Progenitor cell of endocrine pancreas (in vitro differentiated cells): ENCODE measurements at regions not wholly inside any gene's neighbourhood (a gene's known extent, or its start where the extent isn't known, plus 50 kb on each side); places are given as distances from the start of the nearest gene placed in this dataset.
"Not testable (repeated sequence)": the region's sequence is repeated elsewhere in the genome, so short reads cannot be mapped to it uniquely, and the experiment has no call there.

Experiments used
- DNase-seq: peaks from one replicate; pipeline ENCODE4 v3.0.0; 2021; ENCODE audit warnings: low spot score; ENCODE audit not compliant: unreplicated experiment
- H3K27ac Mint-ChIP-seq: 2 replicates; pipeline ENCODE4 v1.8.0; 2021; ENCODE audit warnings: mild to moderate bottlenecking, moderate library complexity, mixed read lengths
- H3K27me3 Mint-ChIP-seq: 2 replicates; pipeline ENCODE4 v1.8.0; 2021; ENCODE audit warnings: mixed read lengths
- H3K36me3 Mint-ChIP-seq: 2 replicates; pipeline ENCODE4 v1.8.0; 2022; ENCODE audit warnings: mixed read lengths; ENCODE audit not compliant: insufficient read depth
- H3K4me1 Mint-ChIP-seq: 2 replicates; pipeline ENCODE4 v1.8.0; 2021; ENCODE audit warnings: low read depth, mixed read lengths
- H3K4me3 Mint-ChIP-seq: 2 replicates; pipeline ENCODE4 v1.8.0; 2021; ENCODE audit warnings: low read depth, mild to moderate bottlenecking, moderate library complexity, mixed read lengths
- H3K9me3 Mint-ChIP-seq: 2 replicates; pipeline ENCODE4 v1.8.0; 2021; ENCODE audit warnings: low read depth, mixed read lengths
- TF ChIP-seq, protein P1 (sequence below): fragments of 200-600 bp; sonication (generic); IDR thresholded peaks from one replicate; pipeline ENCODE4 v1.5.0; 2021; ENCODE audit warnings: antibody characterized with exemption, mild to moderate bottlenecking; ENCODE audit not compliant: unreplicated experiment

DNA sequence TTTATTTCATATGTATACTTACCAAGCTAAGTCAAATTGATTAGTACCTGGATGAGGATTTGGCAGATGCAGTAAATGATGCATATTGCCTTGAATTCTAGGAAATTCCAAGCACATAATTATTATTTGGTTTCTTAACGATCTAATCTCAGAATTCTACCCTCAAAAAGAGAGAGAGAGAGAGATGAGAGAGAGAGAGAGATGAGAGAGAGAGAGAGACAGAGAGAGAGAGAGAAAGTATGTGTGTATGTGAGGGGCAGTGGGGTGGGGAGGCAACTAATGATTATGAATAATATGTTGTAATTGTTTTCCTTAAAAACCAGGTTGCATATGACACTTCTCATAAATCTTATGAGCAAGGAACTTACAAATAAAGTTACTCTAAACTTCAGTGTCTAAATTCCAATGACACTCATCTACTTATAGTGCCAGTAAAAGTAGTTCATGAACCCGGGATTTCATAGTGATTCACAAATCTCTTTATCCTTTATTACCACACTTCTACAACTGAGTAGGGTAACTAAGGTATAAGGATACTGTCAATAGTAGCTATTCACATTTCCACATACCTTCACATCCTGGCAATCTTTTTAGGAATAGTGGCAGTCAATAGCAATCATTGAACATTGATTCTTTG lies 60.5 kb upstream of the EDIL3 start:
- peaks cover 1% of the 10 kb centered on the region for H3K4me1 Mint-ChIP-seq
- H3K27ac Mint-ChIP-seq, result no peak overlapping the region
- no peak overlapping the region for H3K4me3 Mint-ChIP-seq
- DNase-seq, result no peak
- H3K9me3 Mint-ChIP-seq, result no peaks in the 10 kb centered on the region
- TF ChIP-seq, protein P1, sequence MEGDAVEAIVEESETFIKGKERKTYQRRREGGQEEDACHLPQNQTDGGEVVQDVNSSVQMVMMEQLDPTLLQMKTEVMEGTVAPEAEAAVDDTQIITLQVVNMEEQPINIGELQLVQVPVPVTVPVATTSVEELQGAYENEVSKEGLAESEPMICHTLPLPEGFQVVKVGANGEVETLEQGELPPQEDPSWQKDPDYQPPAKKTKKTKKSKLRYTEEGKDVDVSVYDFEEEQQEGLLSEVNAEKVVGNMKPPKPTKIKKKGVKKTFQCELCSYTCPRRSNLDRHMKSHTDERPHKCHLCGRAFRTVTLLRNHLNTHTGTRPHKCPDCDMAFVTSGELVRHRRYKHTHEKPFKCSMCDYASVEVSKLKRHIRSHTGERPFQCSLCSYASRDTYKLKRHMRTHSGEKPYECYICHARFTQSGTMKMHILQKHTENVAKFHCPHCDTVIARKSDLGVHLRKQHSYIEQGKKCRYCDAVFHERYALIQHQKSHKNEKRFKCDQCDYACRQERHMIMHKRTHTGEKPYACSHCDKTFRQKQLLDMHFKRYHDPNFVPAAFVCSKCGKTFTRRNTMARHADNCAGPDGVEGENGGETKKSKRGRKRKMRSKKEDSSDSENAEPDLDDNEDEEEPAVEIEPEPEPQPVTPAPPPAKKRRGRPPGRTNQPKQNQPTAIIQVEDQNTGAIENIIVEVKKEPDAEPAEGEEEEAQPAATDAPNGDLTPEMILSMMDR, result no peak
- no peaks in the 10 kb centered on the region for H3K27me3 Mint-ChIP-seq
- H3K36me3 Mint-ChIP-seq, result no peaks in the 10 kb centered on the region

- Mint-ChIP-seq H3K27me3 (no peaks in the 10 kb centered on the region), H3K4me3 (no peak overlapping the region), H3K9me3 (no peaks in the 10 kb centered on the region), H3K4me1 (peaks cover 2% of the 10 kb centered on the region), H3K27ac (no peak overlapping the region), H3K36me3 (no peaks in the 10 kb centered on the region)
- TF ChIP-seq, protein P1, result no peak
- DNase-seq, result no peak
These were observed 53.8 kb upstream of the EDIL3 start for GRCh38 chr5:84438456-84438855.

DNA sequence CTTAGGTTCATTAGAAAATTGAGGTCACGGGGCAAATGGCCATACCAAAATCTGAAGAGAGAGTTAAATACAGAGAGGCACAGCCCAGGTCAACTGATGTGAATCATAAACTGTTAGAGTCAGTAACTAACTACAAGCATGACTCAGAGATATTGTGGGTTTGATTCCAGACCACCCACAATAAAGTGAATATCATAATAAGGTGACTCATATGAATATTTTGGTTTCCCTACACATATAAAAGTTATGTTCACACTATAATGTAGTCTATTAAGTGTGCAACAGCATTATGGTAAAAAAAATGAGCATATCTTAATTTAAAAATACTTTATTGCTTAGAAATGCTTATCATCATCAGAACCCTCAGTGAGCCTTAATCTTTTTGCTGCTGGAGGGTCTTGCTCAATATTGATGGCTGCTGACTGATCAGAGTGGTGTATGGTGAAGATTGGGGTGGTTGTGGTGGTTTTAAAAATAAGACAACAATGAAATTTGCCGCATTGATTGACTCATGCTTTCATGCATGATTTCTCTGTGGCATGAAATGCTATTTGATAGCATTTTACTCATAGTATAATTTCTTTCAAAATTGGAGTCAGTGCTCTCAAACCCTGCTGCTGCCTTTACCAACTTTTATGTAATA lies 53.1 kb upstream of the EDIL3 start:
- Mint-ChIP-seq H3K9me3 (no peaks in the 10 kb centered on the region), H3K36me3 (no peaks in the 10 kb centered on the region), H3K27me3 (no peaks in the 10 kb centered on the region), H3K4me3 (no peak overlapping the region), H3K4me1 (peaks cover 2% of the 10 kb centered on the region), H3K27ac (no peak overlapping the region)
- TF ChIP-seq, protein P1, result no peak
- no peak for DNase-seq

- Mint-ChIP-seq H3K4me1 (peaks cover 2% of the 10 kb centered on the region), H3K9me3 (no peaks in the 10 kb centered on the region), H3K27ac (no peak overlapping the region), H3K36me3 (no peaks in the 10 kb centered on the region), H3K27me3 (no peaks in the 10 kb centered on the region), H3K4me3 (no peak overlapping the region)
- no peak for DNase-seq
- TF ChIP-seq, protein P1, result no peak
These were observed 52.2 kb upstream of the EDIL3 start for GRCh38 chr5:84436866-84437265.

DNA sequence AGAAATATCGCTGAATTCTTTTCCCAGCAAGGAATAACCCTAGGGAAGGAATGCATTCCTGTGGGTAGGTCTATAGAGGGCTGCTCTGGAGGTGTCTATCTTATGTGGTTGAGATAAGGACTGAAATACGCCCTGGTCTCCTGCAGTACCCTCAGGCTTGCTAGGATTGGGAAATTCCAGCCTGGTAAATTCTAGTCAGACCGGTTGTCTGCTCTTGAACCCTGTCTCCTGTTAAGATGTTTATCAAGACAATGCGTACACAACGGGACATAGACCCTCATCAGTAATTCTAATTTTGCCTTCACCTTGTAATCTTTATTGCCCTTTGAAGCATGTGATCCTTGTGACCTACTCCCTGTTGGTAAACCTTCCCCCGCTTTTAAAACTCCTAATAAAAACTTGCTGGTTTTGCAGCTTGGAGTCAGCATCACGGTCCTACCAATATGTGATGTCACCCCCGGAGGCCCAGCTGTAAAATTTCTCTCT lies 51.2 kb upstream of the EDIL3 start:
- not testable (repeated sequence) for H3K36me3 Mint-ChIP-seq

More for the DNA sequence above, 51.2 kb upstream of the EDIL3 start:
- not testable (repeated sequence) for H3K27ac Mint-ChIP-seq, H3K27me3 Mint-ChIP-seq, DNase-seq, H3K4me1 Mint-ChIP-seq, H3K4me3 Mint-ChIP-seq, H3K9me3 Mint-ChIP-seq
